KBM-7 (cell line): ENCODE measurements at regions not wholly inside any gene's neighbourhood (a gene's known extent, or its start where the extent isn't known, plus 50 kb on each side); places are given as distances from the start of the nearest gene placed in this dataset.

Experiments used
- DNase-seq: peaks from one replicate; pipeline ENCODE4 v3.0.0-alpha.2; 2015
- in situ Hi-C: fragments of 300-500 bp; cut with MboI; formaldehyde crosslinking; loops from 2 replicates; pipeline ENCODE4 v1.14.3; 2020; ENCODE audit warnings: low sequenced_read_pairs, low pct_unique_long_range_greater_than_20kb, mixed read lengths

DNA sequence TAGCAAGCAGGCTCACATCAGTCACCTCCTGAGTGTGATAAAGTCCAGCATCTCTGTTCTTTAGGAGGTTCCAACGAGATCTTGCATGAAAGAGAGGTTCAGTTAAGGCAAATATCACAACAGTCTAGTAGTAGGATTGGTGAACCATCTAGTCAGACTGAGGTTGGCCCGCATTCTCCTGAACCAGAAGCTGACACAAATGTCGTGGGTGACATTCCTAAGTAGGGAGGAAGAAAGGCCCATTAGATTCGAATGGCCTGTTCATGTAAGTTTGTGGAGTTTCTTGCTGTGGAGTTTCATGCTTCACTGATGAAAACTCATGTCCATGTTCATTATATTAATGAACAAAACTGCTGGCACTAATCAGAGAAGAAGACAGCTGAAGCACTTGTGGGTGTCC is 66.7 kb upstream of the XCR1 start:
- no peak for DNase-seq
- in situ Hi-C loops, result loop anchor here (10.0 kb wide), 1 partner anchor 111 kb away; the partner anchor contains the start of gene CCR1

DNA sequence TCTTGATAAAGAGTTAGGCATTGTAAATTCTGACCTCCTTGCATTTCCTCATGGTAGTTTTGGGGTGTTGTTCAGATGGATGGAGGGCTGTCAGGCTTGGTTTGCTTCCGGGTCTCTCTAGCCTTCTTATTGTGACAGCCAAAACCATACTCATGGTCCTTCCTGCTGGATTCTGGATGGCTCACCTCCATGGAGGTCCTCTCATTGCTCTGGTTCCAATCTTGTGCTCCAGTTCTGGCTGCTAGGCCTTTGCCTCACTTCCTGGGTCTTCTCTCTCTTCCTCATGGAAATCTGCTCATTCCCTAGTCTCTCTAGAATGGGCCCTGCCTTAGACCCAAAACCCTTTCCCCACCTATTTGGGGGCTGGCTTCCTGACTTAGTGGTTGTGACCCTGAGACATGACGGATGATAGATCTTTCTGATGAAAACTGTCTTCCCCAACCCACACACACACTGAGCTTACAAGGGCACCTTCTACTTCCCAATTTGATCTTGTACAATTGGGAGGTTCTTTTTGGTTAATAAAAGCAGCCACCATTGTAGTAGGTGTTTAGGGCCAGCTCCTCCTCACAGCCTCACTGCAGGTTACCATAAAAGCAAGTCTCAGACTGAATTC is 66.2 kb upstream of the XCR1 start:
- DNase-seq, result no peak
- in situ Hi-C loops, result loop anchor here (10.0 kb wide), 1 partner anchor 111 kb away; the partner anchor contains the start of gene CCR1

DNA sequence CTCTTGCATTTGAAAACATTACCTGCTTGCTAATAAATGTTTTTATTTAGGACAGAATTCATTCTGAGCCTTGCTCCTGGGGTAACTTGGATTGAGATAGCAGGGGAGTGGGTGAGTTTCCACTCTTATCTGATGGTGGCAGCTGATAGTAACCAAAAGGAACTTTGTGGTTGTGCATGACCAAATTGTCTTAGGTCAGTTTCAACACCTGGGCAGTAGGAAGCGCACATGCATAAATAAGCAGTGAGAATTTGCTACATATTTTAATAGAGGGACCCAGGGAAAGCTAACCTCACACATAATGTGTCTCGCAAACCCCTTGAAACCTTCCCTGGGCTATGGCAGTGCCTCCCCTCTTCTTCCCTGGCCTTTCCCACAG is 65.4 kb upstream of the XCR1 start:
- in situ Hi-C loops, result loop anchor here (10.0 kb wide), 1 partner anchor 112 kb away; the partner anchor contains the start of gene CCR1
- peak; percentile 28 for DNase-seq

DNA sequence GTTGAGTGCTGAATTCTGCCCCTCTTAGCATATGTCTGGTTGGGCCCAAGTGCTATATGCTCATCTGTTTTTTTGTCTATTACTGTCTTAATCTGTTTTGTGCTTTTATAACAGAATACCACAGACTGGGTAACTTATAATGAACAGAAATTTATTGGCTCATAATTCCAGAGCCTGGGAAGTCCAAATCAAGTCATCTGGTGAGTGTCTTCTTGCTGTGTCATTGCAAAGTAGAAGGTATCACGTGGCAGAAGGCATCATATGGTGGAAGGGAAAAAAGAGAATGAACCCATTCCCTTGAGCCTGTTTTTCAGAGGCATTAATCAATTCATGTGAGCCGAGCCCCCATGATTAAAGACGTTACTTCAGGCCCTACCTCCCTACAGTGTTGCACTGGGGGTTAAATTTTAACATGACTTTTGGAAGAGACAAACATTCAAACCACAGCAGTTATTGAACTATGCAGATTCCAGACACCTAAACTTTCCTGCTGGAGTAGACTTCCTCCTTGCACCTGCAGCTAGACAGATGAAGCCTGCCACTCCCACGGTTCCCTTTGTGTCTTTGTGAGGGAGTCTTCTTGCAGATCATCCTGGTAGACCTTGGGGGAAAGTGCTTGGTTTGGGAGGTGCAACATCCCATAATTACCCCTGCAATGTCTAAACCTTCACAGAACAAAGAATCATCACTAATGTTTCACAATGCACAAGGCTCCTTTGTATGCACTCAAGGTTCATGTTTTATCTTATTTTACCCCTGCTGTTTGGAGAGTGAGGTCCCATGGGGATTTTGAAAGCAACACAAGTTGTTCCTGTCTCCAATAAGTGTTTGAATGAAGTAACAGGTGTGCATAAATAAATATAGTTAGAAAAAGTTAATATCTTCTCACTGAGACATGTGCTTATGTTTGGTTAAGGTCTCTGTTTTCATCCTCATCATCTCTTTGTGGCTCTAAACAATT is 64.7 kb upstream of the XCR1 start:
- in situ Hi-C loops, result loop anchor here (10.0 kb wide), 1 partner anchor 113 kb away; the partner anchor contains the start of gene CCR1
- DNase-seq, result peak; percentile 29

DNA sequence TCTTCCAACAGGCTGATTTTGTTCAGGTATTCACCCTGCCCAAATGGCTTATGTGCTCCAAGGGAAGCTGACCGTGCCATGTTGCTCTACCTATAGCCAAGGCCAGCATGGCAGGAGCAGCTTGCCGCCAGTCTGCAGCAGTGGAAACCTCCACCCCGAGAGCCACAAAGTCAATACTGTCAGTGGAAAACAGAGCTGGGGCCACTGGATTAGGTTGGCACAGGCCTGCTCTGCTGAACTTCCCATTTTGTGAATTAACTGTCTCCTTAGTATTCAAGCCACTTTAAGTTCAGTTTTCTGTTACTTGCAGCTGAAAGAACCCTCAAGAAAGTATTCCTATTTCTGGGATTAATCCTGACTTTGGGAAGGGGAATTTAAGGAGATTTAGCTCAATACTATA is 63.8 kb upstream of the XCR1 start:
- DNase-seq, result peak; percentile 42
- in situ Hi-C loops, result loop anchor here (10.0 kb wide), 1 partner anchor 114 kb away; the partner anchor contains the start of gene CCR1

DNA sequence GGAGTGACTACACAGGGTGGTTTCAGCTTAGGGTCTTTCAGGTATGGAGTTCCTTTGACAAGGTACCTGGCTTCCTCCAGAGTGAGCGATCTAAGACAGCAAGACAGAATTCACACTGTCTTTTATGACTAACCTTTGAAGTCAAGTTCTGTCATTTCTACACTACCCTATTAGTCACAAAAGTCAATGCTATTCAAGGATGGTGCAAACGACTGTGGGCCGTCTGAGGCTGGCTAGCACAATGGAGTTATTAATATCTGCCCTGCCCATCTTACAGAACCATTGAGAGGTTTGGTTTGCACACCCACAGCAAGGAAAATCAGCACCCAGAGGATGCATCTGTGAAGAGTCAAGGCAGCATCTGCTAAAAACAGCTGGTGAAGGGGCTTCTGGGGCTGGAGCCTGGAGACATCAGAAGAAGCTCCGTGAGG is 62.9 kb upstream of the XCR1 start:
- in situ Hi-C loops, result loop anchor here (10.0 kb wide), 1 partner anchor 115 kb away; the partner anchor contains the start of gene CCR1
- no peak for DNase-seq

DNA sequence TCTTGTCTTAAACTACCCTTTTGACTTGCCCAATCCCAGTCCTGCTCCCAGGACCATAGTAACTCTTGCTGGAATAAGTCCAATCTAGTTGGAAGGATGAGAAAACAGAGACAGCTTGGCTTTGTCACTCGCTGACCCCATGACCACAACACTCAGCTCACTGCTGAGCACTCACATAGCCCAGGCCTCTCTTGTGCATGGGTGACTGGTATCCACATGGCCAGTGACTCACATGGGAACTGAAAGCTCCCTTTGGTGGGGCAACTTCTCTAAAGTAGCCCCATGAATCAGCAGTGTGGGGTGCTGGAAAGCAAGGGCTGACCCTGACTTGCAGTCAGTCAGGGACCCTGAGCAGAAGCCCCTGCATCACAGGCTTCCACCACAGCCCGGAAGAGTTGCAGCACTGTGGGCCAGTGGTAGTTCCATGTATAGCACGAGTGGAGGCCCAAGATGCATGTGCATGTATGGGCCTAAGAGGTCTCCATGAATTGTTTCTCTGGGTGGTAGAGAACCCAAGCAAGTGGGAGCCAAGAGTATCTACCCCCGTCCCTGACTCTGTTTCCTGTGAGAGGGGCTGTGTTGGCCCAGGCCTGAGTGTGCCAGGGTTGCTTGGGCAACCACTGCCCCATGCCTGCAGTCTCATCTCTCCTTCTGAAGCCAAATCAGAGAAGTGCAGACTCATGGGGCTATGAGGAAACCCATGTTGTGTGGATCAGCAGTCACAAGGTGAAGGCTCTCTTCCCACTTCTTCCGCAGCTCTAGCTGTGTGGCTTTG is 62.1 kb upstream of the XCR1 start:
- in situ Hi-C loops, result loop anchor here (10.0 kb wide), 2 partner anchors 115 to 285 kb away; partner anchors contain the start of genes CCR1 and CCR5
- no peak for DNase-seq

DNA sequence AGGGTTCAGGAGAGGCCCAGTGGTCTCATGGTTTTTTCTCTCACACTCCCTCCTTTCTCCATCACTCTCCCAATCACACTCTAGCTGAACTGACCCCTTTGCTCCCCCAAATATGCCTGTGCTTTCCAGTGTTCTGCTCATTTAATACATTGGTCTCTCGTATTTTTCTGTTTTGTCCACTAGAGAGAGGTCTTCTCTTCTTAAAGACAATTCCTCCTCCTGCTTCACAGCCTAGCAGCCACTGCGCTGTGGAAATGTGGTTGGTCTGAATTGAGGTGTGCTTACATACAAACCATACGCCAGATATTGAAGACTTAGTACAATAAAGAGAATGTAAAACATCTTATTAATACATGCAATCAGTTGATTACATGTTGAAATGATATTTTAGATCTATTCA is 60.6 kb upstream of the XCR1 start:
- peak; percentile 56 for DNase-seq
- in situ Hi-C loops, result loop anchor here (10.0 kb wide), 1 partner anchor 287 kb away; the partner anchor contains the start of gene CCR5

DNA sequence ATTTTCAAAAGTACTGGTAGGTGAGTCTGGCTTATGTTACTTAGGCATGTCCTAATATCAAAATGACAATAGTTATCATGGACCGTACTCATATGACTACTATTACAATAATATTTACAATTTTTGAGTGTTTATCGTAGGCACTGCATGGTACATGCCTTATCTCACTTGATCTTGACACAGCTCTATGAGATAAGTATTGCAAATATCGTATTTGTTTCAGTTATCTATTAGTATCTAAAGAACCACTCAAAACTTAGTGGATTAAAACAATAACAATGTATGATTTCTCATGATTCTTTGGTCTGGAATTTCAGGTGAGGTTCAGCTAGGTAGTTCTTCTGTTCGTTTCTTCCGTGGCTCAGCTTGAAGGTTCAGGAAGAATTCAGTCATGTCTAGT is 59.7 kb upstream of the XCR1 start:
- no peak for DNase-seq
- in situ Hi-C loops, result loop anchor here (10.0 kb wide), 1 partner anchor 288 kb away; the partner anchor contains the start of gene CCR5

DNA sequence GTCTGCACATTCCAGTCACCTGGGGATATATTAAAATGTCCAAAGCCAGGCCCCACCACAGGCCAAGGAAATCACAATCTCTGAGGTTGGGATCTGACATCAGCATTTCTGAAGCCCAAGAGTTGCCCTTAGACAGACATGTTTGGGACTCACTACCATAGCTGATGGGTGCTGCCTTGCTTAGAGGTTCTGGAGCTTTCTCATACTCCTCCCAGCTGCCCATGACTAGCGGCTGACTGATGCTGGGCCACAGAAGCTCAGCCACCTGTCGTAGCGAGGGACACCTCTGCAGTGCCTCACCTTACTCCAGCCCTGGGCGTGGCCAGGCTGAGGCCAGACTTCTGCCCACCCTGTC is 58.8 kb upstream of the XCR1 start:
- in situ Hi-C loops, result loop anchor here (10.0 kb wide), 1 partner anchor 289 kb away; the partner anchor contains the start of gene CCR5
- no peak for DNase-seq

DNA sequence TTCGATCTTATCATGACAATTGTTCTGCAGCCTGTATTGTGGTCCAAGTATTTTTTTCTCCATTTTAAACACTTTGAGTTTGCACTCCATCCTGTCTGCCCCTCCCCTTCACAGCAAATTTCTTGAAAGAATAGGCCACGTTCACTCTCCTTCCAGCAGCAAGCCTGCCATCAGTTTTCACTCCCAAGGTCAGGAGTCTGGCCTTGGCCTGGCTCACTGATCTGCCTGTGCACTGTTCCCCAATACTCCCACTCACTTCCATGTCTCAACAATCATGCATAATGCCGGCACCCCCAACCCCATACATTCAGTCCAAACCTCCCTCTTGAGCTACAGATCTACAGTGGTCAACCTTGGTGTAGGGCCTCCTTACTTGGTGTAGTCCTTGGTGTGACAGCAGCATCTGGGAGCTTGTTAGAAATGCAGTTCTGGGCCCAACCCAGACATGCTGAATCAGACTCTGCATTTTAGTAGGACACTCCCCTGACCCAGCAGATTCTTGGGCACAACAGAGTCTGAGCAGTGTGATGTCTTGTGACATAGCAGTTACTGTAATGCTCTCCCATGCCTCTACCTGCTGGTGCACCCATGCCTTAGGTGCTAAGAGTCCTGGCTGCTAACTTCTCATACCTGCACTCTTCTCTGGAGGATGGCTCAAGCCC is 58.3 kb upstream of the XCR1 start:
- in situ Hi-C loops, result loop anchor here (10.0 kb wide), 1 partner anchor 289 kb away; the partner anchor contains the start of gene CCR5

DNA sequence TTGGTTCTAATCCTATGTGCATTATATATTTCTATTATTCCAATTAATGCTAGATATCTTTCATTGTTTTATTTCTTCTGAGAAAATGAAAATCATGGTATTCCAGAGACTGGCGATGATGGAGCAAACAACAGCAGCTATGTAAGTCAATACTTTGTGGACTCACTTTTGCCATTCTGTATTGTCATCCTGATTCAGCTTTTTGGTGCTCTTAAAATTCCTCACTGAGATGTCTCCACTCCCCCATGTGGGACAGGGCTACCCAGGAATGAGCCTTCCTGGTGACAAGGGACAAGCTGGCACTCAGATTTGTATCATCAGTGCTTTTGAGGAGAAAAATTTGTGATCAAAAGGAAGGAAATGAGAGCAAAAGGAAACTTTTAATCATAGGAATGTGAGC is 56.7 kb upstream of the XCR1 start:
- in situ Hi-C loops, result loop anchor here (10.0 kb wide), 1 partner anchor 291 kb away; the partner anchor contains the start of gene CCR5
- DNase-seq, result no peak

More for the DNA sequence above, 58.3 kb upstream of the XCR1 start:
- no peak for DNase-seq

DNA sequence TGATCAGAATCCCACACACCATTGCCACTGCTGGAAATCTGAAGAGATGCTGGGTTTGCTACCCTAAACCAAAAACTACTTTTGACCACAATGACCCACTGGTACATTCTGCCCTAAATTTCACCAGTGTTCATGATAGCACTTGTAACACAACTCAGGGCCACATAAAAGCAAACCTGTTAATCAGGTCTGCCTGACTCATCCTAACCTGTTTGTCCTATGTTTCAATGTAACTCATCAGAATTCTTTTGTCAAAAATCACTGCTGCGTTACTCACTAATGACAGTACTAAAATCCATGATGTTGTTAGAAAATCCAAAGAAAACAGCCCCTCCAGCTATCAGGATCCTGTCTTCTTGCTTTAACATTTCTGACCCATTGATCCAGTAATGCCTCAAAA is 55.6 kb upstream of the XCR1 start:
- in situ Hi-C loops, result loop anchor here (10.0 kb wide), 1 partner anchor 292 kb away; the partner anchor contains the start of gene CCR5
- no peak for DNase-seq

DNA sequence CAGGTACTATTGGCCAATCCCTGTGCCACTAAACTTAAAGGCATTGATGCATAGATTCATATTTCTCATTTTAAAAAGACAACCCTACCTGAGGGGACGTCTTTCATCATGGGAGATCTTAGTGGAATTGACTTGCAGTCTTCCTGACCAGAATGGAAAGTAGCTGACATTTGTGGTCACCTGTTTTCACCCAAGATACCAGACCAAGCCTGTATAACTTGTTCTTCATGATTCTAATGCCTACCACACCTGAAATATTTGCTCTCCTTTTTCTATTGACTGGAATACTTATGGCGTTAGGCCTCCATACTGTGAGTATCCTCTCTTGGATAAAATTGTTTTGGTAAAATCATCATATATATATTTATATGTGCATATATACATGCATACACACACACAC is 54.7 kb upstream of the XCR1 start:
- DNase-seq, result no peak
- in situ Hi-C loops, result loop anchor here (10.0 kb wide), 1 partner anchor 293 kb away; the partner anchor contains the start of gene CCR5

DNA sequence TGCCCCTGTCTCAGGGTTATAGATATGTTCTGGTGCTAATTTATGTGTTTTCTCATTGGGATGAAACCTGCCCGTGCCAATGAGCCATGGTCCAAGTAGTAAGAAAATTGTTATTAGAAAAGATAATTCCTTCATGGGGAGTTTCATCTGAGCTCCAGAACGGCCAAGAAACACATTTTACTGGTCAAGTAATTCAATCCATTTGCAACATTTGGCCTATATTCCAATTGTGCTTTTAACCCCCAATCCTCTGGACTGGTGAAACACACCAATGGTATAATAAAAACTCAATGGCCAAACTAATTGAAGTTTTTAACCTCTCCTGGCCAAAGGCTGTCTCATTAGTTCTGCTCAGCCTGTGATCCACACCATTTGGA is 53.7 kb upstream of the XCR1 start:
- DNase-seq, result no peak
- in situ Hi-C loops, result loop anchor here (10.0 kb wide), 1 partner anchor 294 kb away; the partner anchor contains the start of gene CCR5

DNA sequence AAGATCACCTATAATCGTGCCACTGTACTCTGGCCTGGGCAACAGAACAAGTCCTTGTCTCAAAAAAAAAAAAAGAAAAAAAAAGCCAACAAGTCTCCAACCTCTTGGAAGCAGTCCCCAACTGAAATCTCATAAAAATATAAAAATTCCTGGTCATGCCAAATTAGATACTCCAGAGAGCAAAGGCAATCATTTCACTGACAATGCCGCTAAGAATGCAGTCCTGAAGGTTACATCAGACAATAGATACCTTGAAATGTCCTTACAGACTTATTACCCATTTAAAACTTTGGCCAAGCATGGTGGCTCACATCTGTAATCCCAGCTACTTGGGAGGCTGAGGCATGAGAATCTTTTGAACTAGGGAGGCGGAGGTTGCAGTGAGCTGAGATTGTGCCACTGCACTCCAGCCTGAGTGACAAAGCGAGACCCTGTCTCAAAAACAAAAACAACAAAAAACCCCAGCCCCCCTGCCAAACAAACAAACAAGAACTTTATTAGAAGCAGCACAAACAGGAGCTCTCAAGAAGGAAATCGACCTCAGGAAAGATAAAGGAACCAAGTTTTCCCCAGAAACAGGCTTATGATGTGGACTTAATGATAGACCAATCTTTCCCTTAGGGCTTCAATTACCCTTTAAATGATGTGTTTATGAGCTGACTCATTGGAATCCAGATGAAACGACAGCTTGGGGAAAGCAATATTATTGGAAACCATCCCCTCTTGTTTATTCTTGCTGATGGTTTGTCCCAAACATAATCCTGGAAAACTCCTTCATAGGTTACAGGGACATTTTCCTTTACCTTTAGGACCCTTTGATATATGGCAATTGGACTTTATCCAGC is 53.1 kb upstream of the XCR1 start:
- DNase-seq, result no peak
- in situ Hi-C loops, result loop anchor here (10.0 kb wide), 1 partner anchor 294 kb away; the partner anchor contains the start of gene CCR5

DNA sequence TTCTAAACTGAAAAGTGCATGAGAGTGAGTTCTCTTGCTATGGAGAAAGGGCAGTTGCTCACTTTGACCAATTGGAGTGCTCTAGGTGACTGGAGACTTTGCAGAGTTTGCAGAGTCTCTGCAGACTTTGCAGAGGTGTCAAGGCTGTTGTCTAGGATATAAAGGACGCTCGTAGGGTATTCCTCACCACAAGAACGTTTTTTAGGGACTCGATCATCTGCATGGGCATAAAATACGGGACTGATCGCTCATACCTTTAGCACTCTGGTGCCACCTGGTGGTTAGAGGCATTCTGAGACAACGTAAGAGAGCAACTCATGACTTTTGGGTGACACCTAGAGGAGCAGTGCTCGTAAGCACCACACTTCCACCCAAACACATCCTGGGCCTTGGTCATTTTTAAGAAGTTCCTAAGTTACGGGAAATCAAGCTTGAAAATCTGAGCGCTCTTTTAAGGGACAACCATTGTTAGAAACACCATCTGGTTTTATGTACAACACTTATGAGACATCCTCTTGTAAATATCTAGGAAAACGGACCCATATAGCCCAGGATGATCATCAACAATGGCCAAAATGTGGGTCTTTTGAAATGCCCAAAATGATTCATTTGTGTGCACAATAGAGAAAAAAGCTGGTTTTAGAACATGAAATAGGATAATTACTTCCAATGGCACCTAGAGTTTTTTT is 51.6 kb upstream of the XCR1 start:
- in situ Hi-C loops, result no loop called here

More for the DNA sequence above, 51.6 kb upstream of the XCR1 start:
- peak; percentile 90 for DNase-seq
